A549 (cell line): ENCODE measurements at regions not wholly inside any gene's neighbourhood (a gene's known extent, or its start where the extent isn't known, plus 50 kb on each side); places are given as distances from the start of the nearest gene placed in this dataset.

Experiments
- BHLHE40 ChIP-seq: IDR thresholded peaks from 2 replicates; pipeline ENCODE4 v1.6.1; 2012; ENCODE audit warnings: low read depth, low read length, inconsistent platforms
- CTCF ChIP-seq: fragments of >200 bp; sonication (Bioruptor Twin); formaldehyde crosslinking; IDR thresholded peaks from 3 replicates; pipeline ENCODE4 v1.5.1; 2016
- ELK1 ChIP-seq: fragments of 150-350 bp; IDR thresholded peaks from 2 replicates; pipeline ENCODE4 v1.6.1; 2014; ENCODE audit warnings: low read depth, mild to moderate bottlenecking, low read length
- GATA3 ChIP-seq: IDR thresholded peaks from 2 replicates; pipeline ENCODE4 v1.6.1; 2012; ENCODE audit warnings: borderline replicate concordance
- MAFK ChIP-seq: fragments of 450-650 bp; IDR thresholded peaks from 2 replicates; pipeline ENCODE4 v1.6.1; 2014; ENCODE audit not compliant: partially characterized antibody
- MAX ChIP-seq: IDR thresholded peaks from 2 replicates; pipeline ENCODE4 v1.6.1; 2012
- MAZ ChIP-seq: fragments of 150-350 bp; IDR thresholded peaks from 2 replicates; pipeline ENCODE4 v1.6.1; 2014; ENCODE audit warnings: antibody characterized with exemption, low read depth, low read length, borderline replicate concordance
- POLR2A ChIP-seq: IDR thresholded peaks from 2 replicates; pipeline ENCODE4 v1.6.1; 2012; ENCODE audit warnings: mild to moderate bottlenecking, low read length
- RCOR1 ChIP-seq: fragments of 150-350 bp; IDR thresholded peaks from 2 replicates; pipeline ENCODE4 v1.6.1; 2014; ENCODE audit warnings: antibody characterized with exemption, low read length, low read depth
- USF2 ChIP-seq: fragments of 450-650 bp; IDR thresholded peaks from 2 replicates; pipeline ENCODE4 v1.6.1; 2014; ENCODE audit warnings: antibody characterized with exemption
- ZNF302 ChIP-seq: fragments of 250-450 bp; sonication (Bioruptor Pico); IDR thresholded peaks from 2 replicates; pipeline ENCODE4 v1.9.0; 2021; ENCODE audit warnings: inconsistent platforms, mild to moderate bottlenecking, moderate library complexity

- TF ChIP-seq MAX (no peak), CTCF (no peak), MAZ (no peak), BHLHE40 (no peak), POLR2A (no peak), RCOR1 (no peak), MAFK (no peak), USF2 (no peak), ZNF302 (CRISPR knock-in tag) (no peak), ELK1 (no peak), GATA3 (no peak)
Measured at GRCh38 chr17:51439395-51440229, 179.3 kb downstream of the UTP18 start.
